NCI-H526 treated with DMSO at 0.1 percent for 48 hours (cell line): ENCODE measurements at regions not wholly inside any gene's neighbourhood (a gene's known extent, or its start where the extent isn't known, plus 50 kb on each side); places are given as distances from the start of the nearest gene placed in this dataset.

ENCODE experiments used
- DNase-seq: peaks from one replicate; lab custom pipeline; 2025; lab: John Stamatoyannopoulos, UW

DNA sequence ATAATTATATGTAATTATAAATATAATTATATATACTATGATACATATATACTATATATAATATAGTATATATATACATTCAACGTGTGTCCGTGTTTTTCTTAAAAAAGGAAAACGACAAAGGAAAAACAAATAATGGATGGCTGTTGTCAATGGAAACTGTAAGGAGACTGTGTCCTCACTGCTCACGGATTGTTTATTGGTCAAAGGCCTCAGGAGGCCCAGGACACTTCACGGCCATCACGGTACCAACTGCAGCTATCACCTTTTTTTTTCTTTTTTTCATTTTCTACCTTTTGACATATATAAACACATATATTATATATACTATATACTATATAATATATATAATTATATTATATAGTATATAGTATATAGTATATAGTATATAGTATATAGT is 113.4 kb downstream of the SPTSSA start:
- DNase-seq, result no peak

DNA sequence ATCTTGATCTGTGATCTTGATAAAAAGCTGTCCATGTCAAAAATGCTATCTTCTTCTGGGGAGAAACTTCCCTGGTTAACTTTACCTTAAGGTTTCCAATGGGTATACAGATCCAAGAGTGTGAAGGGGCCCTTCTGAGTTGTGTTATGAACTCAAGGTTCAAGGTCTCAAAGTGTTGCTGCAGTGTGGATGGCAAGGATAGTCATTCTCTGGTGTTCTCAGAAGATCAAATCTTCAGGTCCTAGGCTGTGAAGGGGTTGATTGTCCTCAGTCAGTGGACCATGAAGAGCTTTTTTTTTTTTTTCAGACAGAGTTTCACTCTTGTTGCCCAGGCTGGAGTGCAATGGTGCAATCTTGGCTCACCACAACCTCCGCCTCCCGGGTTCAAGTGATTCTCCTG is 114.4 kb downstream of the SPTSSA start:
- peak; percentile 25 for DNase-seq

DNA sequence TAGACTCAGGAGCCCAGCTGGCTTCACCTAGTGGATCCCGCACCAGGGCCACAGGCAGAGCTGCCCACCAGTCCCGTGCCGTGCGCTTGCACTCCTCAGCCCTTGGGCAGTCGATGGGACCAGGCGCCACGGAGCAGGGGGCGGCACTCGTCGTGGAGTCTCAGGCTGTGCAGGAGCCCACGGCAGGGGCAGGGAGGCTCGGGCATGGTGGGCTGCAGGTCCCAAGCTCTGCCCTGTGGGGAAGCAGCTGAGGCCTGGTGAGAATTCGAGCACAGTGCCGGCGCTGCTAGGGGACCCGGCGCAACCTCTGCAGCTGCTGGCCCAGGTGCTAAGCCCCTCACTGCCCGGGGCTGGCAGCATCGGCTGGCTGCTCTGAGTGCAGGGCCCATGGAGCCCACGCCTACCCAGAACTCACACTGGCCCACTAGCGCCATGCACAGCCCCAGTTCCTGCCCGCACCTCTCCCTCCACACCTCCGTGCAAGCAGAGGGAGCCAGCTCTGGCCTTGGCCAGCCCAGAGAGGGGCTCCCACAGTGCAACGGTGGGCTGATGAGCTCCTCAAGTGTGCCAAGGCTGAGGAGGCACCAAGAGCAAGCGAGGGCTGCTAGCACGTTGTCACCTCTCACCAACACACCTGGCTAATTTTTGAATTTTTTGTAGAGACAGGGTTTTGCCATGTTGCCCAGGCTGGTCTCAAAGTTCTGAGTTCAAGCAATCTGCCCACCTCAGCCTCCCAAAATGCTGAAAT is 116.1 kb downstream of the SPTSSA start:
- no peak for DNase-seq

DNA sequence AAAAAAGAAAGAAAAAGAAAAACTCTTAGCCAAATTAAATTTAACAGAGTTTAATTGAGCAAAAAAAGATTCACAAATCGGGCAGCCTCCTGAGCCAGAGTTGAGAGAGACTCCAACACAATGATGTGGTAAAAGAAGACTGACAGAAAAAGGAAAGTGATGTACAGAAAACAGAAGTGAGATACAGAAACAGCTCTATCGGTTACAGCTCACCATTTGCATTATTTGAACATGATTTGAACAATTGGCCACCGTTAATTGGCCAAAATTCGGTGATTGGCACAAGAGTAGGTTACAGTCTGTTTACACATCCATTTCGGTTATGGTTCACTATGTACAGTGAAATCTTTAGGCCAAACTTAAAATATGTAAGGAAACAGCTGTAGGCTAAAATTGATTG is 117.7 kb downstream of the SPTSSA start:
- DNase-seq, result no peak

DNA sequence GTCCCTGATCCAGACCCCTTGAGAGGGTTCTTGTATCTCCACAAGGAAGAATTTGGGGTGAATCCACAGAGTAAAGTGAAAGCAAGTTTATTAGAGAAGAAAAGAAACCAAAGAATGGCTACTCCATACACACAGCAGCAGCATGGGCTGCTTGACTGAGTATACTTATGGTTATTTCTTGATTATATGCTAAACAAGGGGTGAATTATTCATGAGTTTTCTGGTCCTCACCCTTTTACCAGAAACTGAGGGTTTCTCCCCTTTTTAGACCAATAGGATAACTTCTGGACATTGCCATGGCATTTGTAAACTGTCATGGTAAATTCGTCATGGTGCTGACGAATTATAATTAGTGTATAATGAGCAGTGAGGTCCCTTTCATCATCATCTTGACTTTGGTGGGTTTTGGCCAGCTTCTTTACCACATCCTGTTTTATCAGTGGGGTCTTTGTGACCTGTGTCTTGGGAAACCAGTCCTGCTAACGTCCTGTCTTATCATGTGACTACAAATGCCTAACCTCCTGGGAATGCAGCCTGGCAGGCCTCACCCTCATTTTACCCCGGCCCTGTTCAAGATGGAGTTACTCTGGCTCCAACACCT is 121.9 kb downstream of the SPTSSA start:
- no peak for DNase-seq

DNA sequence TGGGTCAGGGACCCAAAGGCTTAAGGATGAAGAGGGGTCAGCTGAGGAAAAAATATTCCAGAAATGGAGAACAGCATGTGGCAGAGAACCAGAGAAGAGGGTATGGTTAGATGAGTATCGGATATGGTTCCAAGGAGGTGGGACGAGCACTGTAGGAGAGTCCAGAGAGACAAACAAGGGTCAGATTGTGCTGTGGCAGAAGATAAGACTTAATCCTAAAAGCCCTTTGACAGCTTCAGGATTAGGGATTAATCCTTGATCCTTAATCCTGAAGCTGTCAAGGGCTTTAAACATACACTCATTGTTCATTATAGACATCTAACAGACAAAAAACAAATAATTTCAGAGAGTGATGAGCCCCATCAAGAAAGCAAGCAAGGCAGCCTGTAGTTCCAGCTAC is 124.0 kb downstream of the SPTSSA start:
- no peak for DNase-seq

DNA sequence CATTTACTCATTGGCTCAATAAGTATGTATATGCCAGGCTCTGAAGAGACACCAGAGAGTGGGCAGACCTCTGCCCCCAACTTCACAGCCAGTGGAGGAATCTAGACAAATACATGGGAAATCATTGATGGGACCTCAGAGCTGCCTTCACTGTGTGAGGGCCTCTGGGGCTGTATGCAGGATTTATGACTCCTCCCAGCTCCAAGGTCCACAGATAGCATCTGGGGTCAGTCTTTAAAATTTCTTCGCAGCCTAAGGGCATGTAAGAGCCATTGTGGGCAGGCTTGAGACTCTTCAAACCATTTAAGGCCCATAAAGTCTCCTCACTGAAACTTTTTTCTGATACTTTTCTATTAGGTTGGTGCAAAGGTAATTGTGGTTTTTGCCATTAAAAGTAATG is 125.5 kb downstream of the SPTSSA start:
- no peak for DNase-seq

DNA sequence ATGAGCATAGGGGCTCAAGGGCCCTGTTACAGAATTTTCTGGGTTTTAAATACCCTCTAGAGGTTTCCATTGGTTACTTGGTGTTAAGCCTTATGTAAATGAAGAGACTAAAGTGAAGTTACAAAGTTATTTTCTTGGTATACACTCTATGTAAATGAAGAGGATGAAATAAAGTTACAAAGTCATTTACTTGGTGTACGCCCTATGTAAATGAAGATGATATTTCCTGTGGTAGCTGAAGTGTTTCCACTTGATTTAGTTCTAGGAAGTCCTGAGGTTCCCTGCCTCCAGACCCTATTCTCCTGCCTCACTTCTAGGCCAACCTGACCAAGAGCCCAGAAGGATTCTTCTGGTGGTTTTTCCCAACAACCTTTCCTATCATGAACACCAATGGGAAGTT is 126.1 kb downstream of the SPTSSA start:
- no peak for DNase-seq

DNA sequence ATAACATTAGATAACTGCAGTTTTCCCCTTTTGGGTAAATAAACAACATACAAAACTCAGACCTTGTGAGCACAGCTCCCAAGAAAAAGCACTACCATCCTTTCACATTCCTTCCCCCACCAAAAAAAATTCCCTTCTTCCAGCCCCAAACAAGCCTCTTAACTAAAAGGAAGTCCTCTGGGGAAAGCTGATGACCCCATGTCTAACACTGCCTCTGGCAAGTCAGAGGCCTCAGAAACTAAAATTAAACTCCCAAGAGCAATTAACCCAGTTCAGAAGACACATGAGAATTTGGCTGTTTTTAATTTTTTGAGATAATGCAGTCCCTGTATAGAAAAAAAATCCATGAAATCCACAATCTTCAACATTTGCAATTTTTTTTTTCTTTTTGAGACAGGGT is 127.7 kb downstream of the SPTSSA start:
- no peak for DNase-seq

DNA sequence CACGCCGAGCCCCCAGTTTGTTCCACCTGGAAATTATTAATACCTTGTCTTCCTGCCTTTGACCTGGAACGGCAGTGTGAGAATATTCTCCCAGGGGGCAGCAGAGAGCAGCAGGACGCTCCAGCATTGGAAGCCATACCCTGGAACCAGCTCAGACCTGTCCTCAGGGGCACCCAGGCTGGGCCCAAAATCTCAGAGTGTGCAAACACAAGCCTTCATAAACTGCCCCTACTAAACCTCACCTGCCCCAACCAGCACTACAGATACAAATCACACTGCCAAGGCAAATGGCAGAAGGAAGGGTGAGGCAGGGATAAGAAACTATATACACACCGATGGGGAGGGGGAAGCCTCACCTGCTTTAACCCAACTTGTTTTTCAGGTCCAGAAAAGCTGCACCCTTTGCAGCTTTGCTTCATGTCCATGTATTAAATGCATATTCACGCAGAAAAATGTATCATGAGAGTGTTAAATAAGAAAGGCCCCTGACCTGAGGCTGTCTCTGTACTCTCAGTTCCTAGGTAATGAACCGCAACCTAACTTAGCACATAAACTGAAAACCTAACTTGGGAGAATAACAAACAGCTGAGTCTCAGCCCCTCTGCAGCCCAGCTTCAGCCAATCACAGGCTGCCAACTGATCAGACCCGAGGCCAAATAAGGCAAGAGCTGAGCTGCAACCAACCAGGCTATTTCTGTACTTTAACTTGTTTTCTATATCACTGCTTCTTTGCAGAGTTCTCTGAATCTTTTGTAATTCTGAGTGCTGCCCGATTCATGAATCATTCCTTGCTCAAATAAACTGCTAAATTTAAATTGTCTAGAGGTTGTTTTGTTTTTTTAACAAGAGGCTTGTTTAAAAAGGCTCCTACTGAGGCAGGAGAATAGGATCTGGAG is 130.1 kb downstream of the SPTSSA start:
- peak; percentile 38 for DNase-seq

DNA sequence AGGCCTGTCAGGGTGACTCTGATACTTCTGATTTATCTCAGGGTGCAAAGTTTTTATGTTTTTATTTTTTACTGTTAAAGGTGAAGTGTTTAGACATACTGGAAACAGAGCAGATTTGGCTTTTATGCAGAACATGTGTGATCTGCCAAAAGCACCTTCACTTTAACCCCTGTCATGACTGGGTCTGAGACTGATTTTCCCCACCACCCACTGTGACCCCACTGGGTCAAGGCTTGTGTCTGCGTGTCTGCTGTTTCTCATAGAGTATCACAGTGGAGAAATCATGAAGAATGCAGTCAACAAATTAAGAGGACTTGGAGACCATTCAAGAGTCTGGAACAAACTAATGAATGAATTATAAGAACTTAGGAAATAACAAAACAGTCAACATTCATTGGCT is 131.2 kb downstream of the SPTSSA start:
- no peak for DNase-seq

DNA sequence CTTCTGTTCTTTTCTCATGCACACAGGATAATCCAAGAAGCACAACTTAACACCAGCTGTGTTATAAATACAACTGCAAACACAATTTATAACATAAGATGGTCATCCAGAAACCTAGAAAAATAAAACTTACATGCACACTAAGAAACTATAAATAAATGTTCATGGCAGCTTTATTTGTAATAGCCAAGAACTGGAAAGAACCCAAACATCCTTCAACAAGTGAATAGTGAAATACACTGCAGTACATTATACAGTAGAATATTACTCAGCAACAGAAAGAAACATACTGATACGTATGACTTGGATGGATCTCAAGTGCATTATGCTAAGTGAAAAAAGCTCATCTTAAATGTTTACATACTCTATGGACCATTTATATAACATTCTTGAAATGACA is 132.7 kb downstream of the SPTSSA start:
- DNase-seq, result no peak

DNA sequence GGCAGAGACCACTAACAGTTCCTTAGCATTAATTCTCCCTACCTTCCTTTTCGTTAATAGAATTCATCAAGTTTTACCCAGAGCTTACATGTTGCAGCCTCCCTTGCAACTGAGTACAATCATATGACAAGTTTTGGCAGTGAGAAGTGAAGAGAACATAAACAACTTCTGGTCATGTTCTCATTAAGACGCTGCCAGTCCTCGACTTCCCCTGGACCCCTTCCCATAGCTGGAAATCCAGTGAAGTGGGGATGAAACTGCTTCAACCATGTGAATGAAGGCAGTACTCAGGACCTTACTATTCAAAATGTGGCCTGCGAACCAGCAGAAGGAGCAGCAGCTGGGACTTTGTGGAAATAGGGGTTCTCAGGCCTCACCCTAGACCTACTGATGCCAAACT is 133.9 kb downstream of the SPTSSA start:
- no peak for DNase-seq

DNA sequence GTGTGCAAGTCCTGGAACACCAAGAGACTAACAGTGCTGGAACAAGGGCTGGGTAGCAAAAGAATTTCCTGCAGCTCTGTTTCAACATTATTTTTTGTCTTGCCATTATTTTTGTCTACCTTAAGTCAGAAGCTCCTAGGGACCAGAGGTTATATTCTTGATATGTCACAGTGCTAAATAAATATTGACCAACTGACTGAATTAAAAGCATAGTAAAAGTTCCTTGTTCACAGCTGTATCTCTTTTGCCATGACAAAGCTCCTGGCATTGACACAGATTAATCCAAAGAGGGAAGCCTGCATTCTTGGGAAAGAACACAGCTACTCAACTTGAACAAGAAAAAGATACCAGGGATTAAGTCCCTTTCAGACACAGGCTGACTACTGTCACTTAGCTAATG is 136.5 kb downstream of the SPTSSA start:
- no peak for DNase-seq

DNA sequence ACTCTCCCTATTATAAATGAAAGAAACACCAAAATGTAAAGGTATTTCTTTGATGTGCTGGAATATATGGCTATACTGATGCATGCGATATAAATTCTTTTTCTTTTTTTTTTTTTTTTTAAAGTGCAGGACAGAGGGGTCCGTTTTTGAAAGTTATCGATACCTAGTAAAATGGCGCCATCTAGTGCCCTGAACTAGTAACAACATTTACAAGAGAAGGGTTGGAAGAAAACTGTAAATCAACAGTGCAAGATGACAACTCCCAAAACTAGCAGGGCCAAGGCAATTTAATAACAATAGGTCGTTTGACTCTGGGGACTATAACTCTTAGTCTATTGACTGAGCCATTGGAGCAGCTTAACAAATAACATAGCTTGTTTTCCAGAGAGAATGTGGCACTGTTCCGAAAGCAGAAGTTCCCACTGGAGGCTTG is 137.7 kb downstream of the SPTSSA start:
- peak; percentile 22 for DNase-seq

DNA sequence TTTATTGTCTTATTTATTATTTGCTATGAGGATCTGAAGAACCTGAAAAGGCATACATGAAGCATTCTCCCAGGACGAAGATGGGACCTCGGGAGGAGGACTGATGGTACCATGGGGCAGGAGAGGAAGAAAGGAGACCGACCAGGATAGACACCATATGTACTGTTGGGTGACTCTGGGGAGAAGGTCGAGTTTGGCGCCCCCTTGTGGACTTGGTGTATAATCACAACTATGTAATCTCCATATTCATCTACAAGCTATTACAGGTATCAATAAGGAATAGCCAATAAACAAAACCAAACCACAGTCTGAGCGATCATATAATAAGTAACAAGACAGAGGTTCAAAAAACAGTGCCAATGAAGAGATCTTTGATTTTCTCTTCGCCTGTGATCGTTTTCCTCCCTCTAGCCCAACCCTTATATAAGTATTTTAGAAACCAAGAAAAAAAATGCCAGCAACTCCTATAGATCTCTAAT is 139.1 kb downstream of the SPTSSA start:
- DNase-seq, result peak; percentile 41

DNA sequence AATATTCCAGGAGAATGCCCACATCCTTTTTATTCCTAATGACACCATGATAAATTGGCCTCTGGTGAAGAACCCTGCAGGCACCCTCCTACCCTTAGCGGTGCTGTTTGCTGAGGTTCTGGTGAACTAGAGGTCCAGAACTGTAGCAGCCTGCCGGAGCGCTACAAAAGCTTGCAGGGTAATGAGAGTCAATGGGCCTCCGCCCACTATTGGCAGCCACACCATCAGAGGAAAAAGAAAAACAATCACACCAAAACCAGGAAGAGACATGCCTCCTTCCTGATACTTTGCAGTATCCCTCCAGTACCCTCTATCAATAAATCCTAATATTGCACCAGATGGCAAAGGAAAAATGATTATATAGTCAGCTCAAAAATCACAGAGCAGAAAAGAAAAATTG is 142.9 kb downstream of the SPTSSA start:
- DNase-seq, result no peak

DNA sequence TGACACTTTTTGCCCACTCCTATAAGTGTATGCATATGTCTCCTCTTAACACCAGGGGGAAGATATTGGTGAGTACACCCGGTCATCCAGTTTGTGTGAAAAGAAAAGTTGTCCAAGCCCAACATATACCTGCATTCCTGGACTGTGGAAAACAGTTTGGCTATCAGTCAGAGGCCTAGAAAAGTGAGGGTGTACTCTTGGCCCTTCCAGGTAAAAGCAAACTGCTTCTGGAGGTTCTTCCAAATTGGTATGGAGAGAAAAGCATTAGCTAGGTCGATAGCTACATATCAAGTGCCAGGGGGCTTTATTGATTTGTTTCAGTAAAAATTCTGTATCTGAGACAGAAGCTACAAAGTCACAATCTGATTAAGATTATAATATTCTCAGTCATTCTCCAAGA is 144.0 kb downstream of the SPTSSA start:
- DNase-seq, result no peak

DNA sequence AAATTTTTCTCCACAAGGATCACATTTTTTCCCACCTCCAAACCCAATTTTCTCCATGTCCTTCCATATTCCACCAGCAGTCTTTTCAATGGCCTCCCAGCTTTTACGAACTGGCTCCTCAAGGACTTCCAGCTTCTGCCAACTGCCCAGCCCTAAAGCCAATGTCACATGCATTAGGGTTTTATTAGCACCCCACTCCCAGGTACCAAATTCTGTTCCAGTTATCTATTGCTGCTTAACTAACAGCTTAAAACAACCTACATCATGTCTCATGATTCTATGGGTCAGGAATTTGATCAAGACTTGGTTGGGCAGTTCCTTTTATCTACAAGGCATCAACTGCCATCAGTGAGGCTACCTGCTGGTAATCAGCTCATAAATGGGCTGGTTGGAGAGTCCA is 151.3 kb downstream of the SPTSSA start:
- DNase-seq, result no peak

DNA sequence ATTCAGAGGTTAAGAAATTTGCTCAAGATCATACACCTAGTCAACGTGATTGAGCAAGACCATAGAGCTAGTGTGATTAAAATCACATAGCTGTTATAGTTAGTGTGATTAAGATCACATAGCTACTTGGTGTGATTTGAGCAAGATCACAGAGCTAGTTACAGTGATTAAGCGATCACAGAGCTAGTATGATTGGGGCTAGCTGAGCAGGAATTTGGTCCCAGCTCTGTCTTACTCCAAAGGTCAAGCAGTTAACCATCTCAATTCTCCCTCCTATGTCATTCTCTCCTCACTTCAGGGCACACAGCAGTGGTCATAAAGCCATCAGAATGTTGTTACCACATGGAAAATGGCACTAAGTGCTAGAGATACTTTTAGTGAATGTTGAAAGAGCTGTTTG is 158.2 kb downstream of the SPTSSA start:
- no peak for DNase-seq

DNA sequence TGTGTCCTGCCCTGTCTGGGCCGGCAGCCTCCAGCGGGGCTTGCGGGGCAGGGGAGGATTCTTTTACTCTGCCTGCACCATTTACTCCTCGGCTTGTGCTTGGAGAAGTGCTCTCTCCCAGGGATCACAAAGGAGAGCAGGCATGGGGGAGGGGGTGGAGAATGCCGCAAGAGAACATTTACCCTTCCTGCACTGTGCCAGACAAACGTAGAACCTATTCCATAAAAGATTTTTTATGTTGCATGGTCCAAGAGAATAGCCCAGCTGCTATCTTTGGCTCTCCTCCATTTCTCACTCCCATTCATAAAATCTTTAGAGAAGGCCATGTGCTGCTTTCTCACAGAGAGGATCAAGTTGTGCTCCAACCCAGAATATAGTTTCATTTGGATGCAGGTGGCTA is 159.4 kb downstream of the SPTSSA start:
- DNase-seq, result no peak

DNA sequence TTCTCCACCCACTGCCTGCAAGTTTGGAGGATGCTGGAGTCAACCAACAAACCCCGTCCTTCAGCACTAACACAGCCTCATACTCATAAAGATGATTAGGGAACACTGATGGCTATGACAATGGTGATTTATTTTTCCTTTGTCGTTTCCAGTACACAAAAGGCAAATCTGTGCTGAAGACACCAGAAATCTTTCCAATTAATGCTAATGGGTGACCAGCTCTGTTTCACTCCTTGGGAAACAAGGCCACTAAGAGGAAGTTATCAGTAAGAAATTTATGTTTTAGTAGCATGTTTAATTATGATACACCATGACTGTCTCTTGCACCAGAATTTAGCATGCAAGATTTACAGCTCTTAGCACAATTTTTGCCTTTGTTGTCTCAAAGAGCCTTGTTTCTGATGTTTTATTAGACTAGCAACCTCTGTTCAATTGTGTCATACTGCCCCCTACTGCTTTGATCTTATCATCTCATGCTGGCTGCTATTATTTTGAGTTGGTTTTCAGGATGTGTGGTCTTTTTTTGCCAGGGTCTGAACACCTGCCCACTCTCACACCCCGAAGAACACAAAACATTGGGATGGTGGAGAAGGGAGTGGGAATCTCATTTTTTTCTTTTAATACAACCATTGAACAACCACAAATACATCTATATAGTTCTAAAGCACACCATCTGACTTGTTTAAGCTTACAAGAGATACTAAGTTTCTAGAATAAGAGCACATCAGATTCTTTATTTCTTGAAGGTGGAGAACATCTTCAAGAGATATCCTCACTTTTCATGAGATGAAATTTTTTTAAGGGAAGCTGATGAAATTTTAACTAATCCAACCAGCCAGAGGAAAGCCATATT is 160.9 kb downstream of the SPTSSA start:
- DNase-seq, result peak; percentile 55
